ENCODE measurements at regions not wholly inside any gene's neighbourhood (a gene's known extent, or its start where the extent isn't known, plus 50 kb on each side); places are given as distances from the start of the nearest gene placed in this dataset.
"Not testable (repeated sequence)": the region's sequence is repeated elsewhere in the genome, so short reads cannot be mapped to it uniquely, and the experiment has no call there.

- H3K27ac ChIP-seq (ENCODE audit: low read depth, low read length), result no peak overlapping the region
- 82% methylated on average over 8 of the region's 8 CpGs for WGBS
These were observed 82.7 kb upstream of the PDZD8 start for GRCh38 chr10:117457932-117458331.

GRCh38 chr10:117457071-117457810, 82.0 kb upstream of the PDZD8 start:
- H3K4me1 ChIP-seq (ENCODE audit: insufficient read depth, low read length), result no peaks in the 10 kb centered on the region
- no peak overlapping the region for H3K4me3 ChIP-seq (ENCODE audit: low read length)
- 91% methylated on average over 10 of the region's 11 CpGs for WGBS
- no peak overlapping the region for H3K9ac ChIP-seq (ENCODE audit: low read depth, low read length)
- H3K36me3 ChIP-seq (ENCODE audit: insufficient read depth, low read length), result no peaks in the 10 kb centered on the region
- no peaks in the 10 kb centered on the region for H3K27me3 ChIP-seq (ENCODE audit: insufficient read depth, low read length)
- H3K9me3 ChIP-seq (ENCODE audit: insufficient read depth, low read depth, low read length), result peaks cover 6% of the 10 kb centered on the region; the same call in 1 of the 2 replicates
- H3K27ac ChIP-seq (ENCODE audit: low read depth, low read length), result no peak overlapping the region

More at GRCh38 chr10:117457932-117458331, 82.7 kb upstream of the PDZD8 start:
- H3K27me3 ChIP-seq (ENCODE audit: insufficient read depth, low read length), result no peaks in the 10 kb centered on the region
- H3K36me3 ChIP-seq (ENCODE audit: insufficient read depth, low read length), result no peaks in the 10 kb centered on the region
- H3K4me1 ChIP-seq (ENCODE audit: insufficient read depth, low read length), result no peaks in the 10 kb centered on the region
- peaks cover 2% of the 10 kb centered on the region; the same call in 1 of the 2 replicates for H3K9me3 ChIP-seq (ENCODE audit: insufficient read depth, low read depth, low read length)
- H3K4me3 ChIP-seq (ENCODE audit: low read length), result no peak overlapping the region
- no peak overlapping the region for H3K9ac ChIP-seq (ENCODE audit: low read depth, low read length)

- Histone ChIP-seq H3K36me3 (ENCODE audit: insufficient read depth, low read length) (no peaks in the 10 kb centered on the region), H3K27ac (ENCODE audit: low read depth, low read length) (no peak overlapping the region), H3K4me1 (ENCODE audit: insufficient read depth, low read length) (no peaks in the 10 kb centered on the region), H3K27me3 (ENCODE audit: insufficient read depth, low read length) (no peaks in the 10 kb centered on the region), H3K9me3 (ENCODE audit: insufficient read depth, low read depth, low read length) (peaks cover 6% of the 10 kb centered on the region; the same call in 1 of the 2 replicates), H3K4me3 (ENCODE audit: low read length) (no peak overlapping the region), H3K9ac (ENCODE audit: low read depth, low read length) (no peak overlapping the region)
- 95% methylated on average over 5 of the region's 5 CpGs for WGBS
These were observed 80.1 kb upstream of the PDZD8 start for GRCh38 chr10:117455346-117455745.

GRCh38 chr10:117454502-117454901, 79.3 kb upstream of the PDZD8 start:
- no peak overlapping the region for H3K4me3 ChIP-seq (ENCODE audit: low read length)
- H3K27me3 ChIP-seq (ENCODE audit: insufficient read depth, low read length), result no peaks in the 10 kb centered on the region
- H3K27ac ChIP-seq (ENCODE audit: low read depth, low read length), result no peak overlapping the region
- H3K36me3 ChIP-seq (ENCODE audit: insufficient read depth, low read length), result no peaks in the 10 kb centered on the region
- peaks cover 6% of the 10 kb centered on the region; the same call in 1 of the 2 replicates for H3K9me3 ChIP-seq (ENCODE audit: insufficient read depth, low read depth, low read length)
- WGBS, result 93% methylated on average over 1 of the region's 1 CpG
- no peaks in the 10 kb centered on the region for H3K4me1 ChIP-seq (ENCODE audit: insufficient read depth, low read length)
- H3K9ac ChIP-seq (ENCODE audit: low read depth, low read length), result no peak overlapping the region

- H3K27me3 ChIP-seq (ENCODE audit: insufficient read depth, low read length); H3K36me3 ChIP-seq (ENCODE audit: insufficient read depth, low read length); H3K4me1 ChIP-seq (ENCODE audit: insufficient read depth, low read length); H3K4me3 ChIP-seq (ENCODE audit: low read length); H3K9ac ChIP-seq (ENCODE audit: low read depth, low read length); H3K27ac ChIP-seq (ENCODE audit: low read depth, low read length); H3K9me3 ChIP-seq (ENCODE audit: insufficient read depth, low read depth, low read length): not testable (repeated sequence)
- WGBS, result 92% methylated on average over 5 of the region's 5 CpGs
These were observed 78.2 kb upstream of the PDZD8 start for GRCh38 chr10:117453484-117453883.

- WGBS, result 93% methylated on average over 2 of the region's 2 CpGs
- H3K4me1 ChIP-seq (ENCODE audit: insufficient read depth, low read length), result no peaks in the 10 kb centered on the region
- no peak overlapping the region for H3K9ac ChIP-seq (ENCODE audit: low read depth, low read length)
These were observed 75.7 kb upstream of the PDZD8 start for GRCh38 chr10:117450940-117451339.

GRCh38 chr10:117449636-117450035, 74.4 kb upstream of the PDZD8 start:
- Histone ChIP-seq H3K27ac (ENCODE audit: low read depth, low read length) (no peak overlapping the region), H3K36me3 (ENCODE audit: insufficient read depth, low read length) (no peaks in the 10 kb centered on the region), H3K9ac (ENCODE audit: low read depth, low read length) (no peak overlapping the region), H3K9me3 (ENCODE audit: insufficient read depth, low read depth, low read length) (peaks cover 33% of the 10 kb centered on the region), H3K27me3 (ENCODE audit: insufficient read depth, low read length) (no peaks in the 10 kb centered on the region), H3K4me1 (ENCODE audit: insufficient read depth, low read length) (no peaks in the 10 kb centered on the region), H3K4me3 (ENCODE audit: low read length) (no peak overlapping the region)
- WGBS, result 77% methylated on average over 6 of the region's 6 CpGs

More at GRCh38 chr10:117450940-117451339, 75.7 kb upstream of the PDZD8 start:
- Histone ChIP-seq H3K27ac (ENCODE audit: low read depth, low read length) (no peak overlapping the region), H3K36me3 (ENCODE audit: insufficient read depth, low read length) (no peaks in the 10 kb centered on the region), H3K4me3 (ENCODE audit: low read length) (no peak overlapping the region), H3K27me3 (ENCODE audit: insufficient read depth, low read length) (no peaks in the 10 kb centered on the region), H3K9me3 (ENCODE audit: insufficient read depth, low read depth, low read length) (peaks cover 21% of the 10 kb centered on the region)

- Histone ChIP-seq H3K9me3 (ENCODE audit: insufficient read depth, low read depth, low read length) (peaks cover 37% of the 10 kb centered on the region), H3K9ac (ENCODE audit: low read depth, low read length) (no peak overlapping the region), H3K36me3 (ENCODE audit: insufficient read depth, low read length) (no peaks in the 10 kb centered on the region), H3K27ac (ENCODE audit: low read depth, low read length) (no peak overlapping the region), H3K27me3 (ENCODE audit: insufficient read depth, low read length) (no peaks in the 10 kb centered on the region), H3K4me1 (ENCODE audit: insufficient read depth, low read length) (no peaks in the 10 kb centered on the region), H3K4me3 (ENCODE audit: low read length) (no peak overlapping the region)
- WGBS, result 82% methylated on average over 5 of the region's 5 CpGs
These were observed 73.6 kb upstream of the PDZD8 start for GRCh38 chr10:117448802-117449201.

GRCh38 chr10:117445992-117446391, 70.8 kb upstream of the PDZD8 start:
- H3K36me3 ChIP-seq (ENCODE audit: insufficient read depth, low read length), result no peaks in the 10 kb centered on the region
- H3K9ac ChIP-seq (ENCODE audit: low read depth, low read length), result no peak overlapping the region
- H3K27me3 ChIP-seq (ENCODE audit: insufficient read depth, low read length), result no peaks in the 10 kb centered on the region
- no peak overlapping the region for H3K4me3 ChIP-seq (ENCODE audit: low read length)
- H3K4me1 ChIP-seq (ENCODE audit: insufficient read depth, low read length), result no peaks in the 10 kb centered on the region
- H3K27ac ChIP-seq (ENCODE audit: low read depth, low read length), result no peak overlapping the region
- WGBS, result 91% methylated on average over 3 of the region's 3 CpGs
- peaks cover 31% of the 10 kb centered on the region for H3K9me3 ChIP-seq (ENCODE audit: insufficient read depth, low read depth, low read length)

GRCh38 chr10:117444497-117445040, 69.3 kb upstream of the PDZD8 start:
- 95% methylated on average over 4 of the region's 4 CpGs for WGBS
- H3K36me3 ChIP-seq (ENCODE audit: insufficient read depth, low read length), result no peaks in the 10 kb centered on the region
- H3K4me3 ChIP-seq (ENCODE audit: low read length), result no peak overlapping the region
- H3K4me1 ChIP-seq (ENCODE audit: insufficient read depth, low read length), result no peaks in the 10 kb centered on the region
- no peaks in the 10 kb centered on the region for H3K27me3 ChIP-seq (ENCODE audit: insufficient read depth, low read length)
- no peak overlapping the region for H3K27ac ChIP-seq (ENCODE audit: low read depth, low read length)
- peaks cover 31% of the 10 kb centered on the region for H3K9me3 ChIP-seq (ENCODE audit: insufficient read depth, low read depth, low read length)
- no peak overlapping the region for H3K9ac ChIP-seq (ENCODE audit: low read depth, low read length)

- H3K4me1 ChIP-seq (ENCODE audit: insufficient read depth, low read length), result no peaks in the 10 kb centered on the region
- H3K27ac ChIP-seq (ENCODE audit: low read depth, low read length), result no peak overlapping the region
- H3K36me3 ChIP-seq (ENCODE audit: insufficient read depth, low read length), result no peaks in the 10 kb centered on the region
- peaks cover 31% of the 10 kb centered on the region for H3K9me3 ChIP-seq (ENCODE audit: insufficient read depth, low read depth, low read length)
- no peak overlapping the region for H3K4me3 ChIP-seq (ENCODE audit: low read length)
- no peaks in the 10 kb centered on the region for H3K27me3 ChIP-seq (ENCODE audit: insufficient read depth, low read length)
- no peak overlapping the region for H3K9ac ChIP-seq (ENCODE audit: low read depth, low read length)
- WGBS, result 97% methylated on average over 6 of the region's 6 CpGs
These were observed 68.4 kb upstream of the PDZD8 start for GRCh38 chr10:117443686-117444041.

Measured in HUES64 (cell line).